ENCODE measurements at regions not wholly inside any gene's neighbourhood (a gene's known extent, or its start where the extent isn't known, plus 50 kb on each side); places are given as distances from the start of the nearest gene placed in this dataset.

- ChIA-PET POLR2A (no interaction called here), CTCF (no interaction called here)
- WGBS (ENCODE audit: insufficient coverage) = 89% methylated on average over 7 of the region's 8 CpGs
- H3K9me3 ChIP-seq (ENCODE audit: control extremely low read depth in 1 of 5, control insufficient read depth in 4 of 5, insufficient read depth in 2 of 5, low read depth in 1 of 5, low read length in 4 of 5) = no peaks in the 10 kb centered on the region
- H3K27ac ChIP-seq (ENCODE audit: insufficient read depth in 1 of 2, low read depth in 1 of 2, low read length in 2 of 2, poor library complexity in 1 of 2, severe bottlenecking in 2 of 2) = no peak overlapping the region
- no peaks in the 10 kb centered on the region for H3K27me3 ChIP-seq (replicated peaks in 2 of 5; ENCODE audit: control insufficient read depth in 4 of 5, insufficient read depth in 5 of 5, low read length in 4 of 5)
- no peak for DNase-seq
- H3K4me3 ChIP-seq (ENCODE audit: control insufficient read depth in 1 of 7, extremely low read depth in 1 of 7, insufficient read depth in 4 of 7, low read depth in 2 of 7, low read length in 6 of 7) = no peak overlapping the region
- H3K36me3 ChIP-seq (ENCODE audit: control insufficient read depth in 4 of 4, insufficient read depth in 4 of 4, low read length in 3 of 4) = no peaks in the 10 kb centered on the region
- H3K4me1 ChIP-seq (ENCODE audit: control extremely low read depth in 1 of 4, control insufficient read depth in 4 of 4, insufficient read depth in 4 of 4, low read length in 3 of 4) = peaks cover 0 to 10% (median 0%) of the 10 kb centered on the region in 4 experiments
These were observed 59.2 kb upstream of the KLF7 start for GRCh38 chr2:207224791-207225482.

DNA sequence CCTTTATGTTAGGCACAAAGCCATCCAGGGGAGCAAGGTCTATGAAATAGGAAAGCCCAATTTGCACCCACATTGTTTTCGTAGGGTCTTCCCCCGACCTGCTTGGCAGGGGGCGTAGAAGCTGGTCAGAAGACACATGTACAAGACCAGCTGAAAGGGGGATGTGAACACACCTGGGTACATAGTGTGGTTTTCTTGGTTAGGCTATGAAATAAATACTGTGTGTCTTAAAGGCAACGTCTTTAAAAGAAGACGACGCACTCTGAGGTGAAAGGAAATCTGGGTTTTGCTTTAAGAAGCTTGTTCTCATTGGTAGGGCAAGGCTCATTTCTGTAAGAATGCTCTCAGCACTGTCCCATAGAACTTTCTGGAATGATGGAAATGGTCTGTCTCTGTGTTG, 60.0 kb upstream of the KLF7 start:
- no peak for DNase-seq
- H3K27me3 ChIP-seq (replicated peaks in 2 of 5; ENCODE audit: control insufficient read depth in 4 of 5, insufficient read depth in 5 of 5, low read length in 4 of 5) = no peaks in the 10 kb centered on the region
- peaks cover 0 to 16% (median 3%) of the 10 kb centered on the region in 4 experiments for H3K4me1 ChIP-seq (ENCODE audit: control extremely low read depth in 1 of 4, control insufficient read depth in 4 of 4, insufficient read depth in 4 of 4, low read length in 3 of 4)
- CTCF ChIA-PET = no interaction called here
- no peak overlapping the region for H3K27ac ChIP-seq (ENCODE audit: insufficient read depth in 1 of 2, low read depth in 1 of 2, low read length in 2 of 2, poor library complexity in 1 of 2, severe bottlenecking in 2 of 2)
- no peak overlapping the region for H3K4me3 ChIP-seq (ENCODE audit: control insufficient read depth in 1 of 7, extremely low read depth in 1 of 7, insufficient read depth in 4 of 7, low read depth in 2 of 7, low read length in 6 of 7)
- no peaks in the 10 kb centered on the region for H3K36me3 ChIP-seq (ENCODE audit: control insufficient read depth in 4 of 4, insufficient read depth in 4 of 4, low read length in 3 of 4)
- POLR2A ChIA-PET = no interaction called here
- H3K9me3 ChIP-seq (ENCODE audit: control extremely low read depth in 1 of 5, control insufficient read depth in 4 of 5, insufficient read depth in 2 of 5, low read depth in 1 of 5, low read length in 4 of 5) = no peaks in the 10 kb centered on the region
- WGBS (ENCODE audit: insufficient coverage) = 83% methylated on average over 6 of the region's 6 CpGs

DNA sequence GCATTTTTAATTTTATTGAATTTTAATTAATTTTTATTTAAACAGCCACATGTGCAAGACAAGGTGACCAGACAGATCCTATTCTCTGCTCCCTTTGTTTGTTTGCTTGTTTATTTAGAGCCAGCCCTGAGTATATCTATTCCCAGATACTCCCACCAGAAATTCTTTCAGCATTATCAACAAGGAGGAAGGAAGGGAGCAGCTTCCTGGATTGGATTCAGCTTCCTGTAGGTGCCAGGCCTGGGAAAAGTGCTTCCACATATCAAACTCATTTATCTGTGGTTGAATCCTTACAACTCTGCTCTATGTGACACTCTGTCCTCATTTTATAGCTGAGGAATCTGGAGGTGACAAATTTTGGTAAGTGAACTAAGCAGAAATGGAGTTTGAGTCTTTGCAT, 60.5 kb upstream of the KLF7 start:
- H3K4me3 ChIP-seq (ENCODE audit: control insufficient read depth in 1 of 7, extremely low read depth in 1 of 7, insufficient read depth in 4 of 7, low read depth in 2 of 7, low read length in 6 of 7) = no peak overlapping the region
- ChIA-PET POLR2A (no interaction called here), CTCF (interaction anchor here (1.0 to 1.2 kb wide), 2 partner anchors 13 to 56 kb away, joined by 3 read pairs; no protein-coding TSS in a partner anchor)
- no peak overlapping the region for H3K27ac ChIP-seq (ENCODE audit: insufficient read depth in 1 of 2, low read depth in 1 of 2, low read length in 2 of 2, poor library complexity in 1 of 2, severe bottlenecking in 2 of 2)
- H3K9me3 ChIP-seq (ENCODE audit: control extremely low read depth in 1 of 5, control insufficient read depth in 4 of 5, insufficient read depth in 2 of 5, low read depth in 1 of 5, low read length in 4 of 5) = no peaks in the 10 kb centered on the region
- no peaks in the 10 kb centered on the region for H3K27me3 ChIP-seq (replicated peaks in 2 of 5; ENCODE audit: control insufficient read depth in 4 of 5, insufficient read depth in 5 of 5, low read length in 4 of 5)
- H3K4me1 ChIP-seq (ENCODE audit: control extremely low read depth in 1 of 4, control insufficient read depth in 4 of 4, insufficient read depth in 4 of 4, low read length in 3 of 4) = peaks cover 0 to 20% (median 7%) of the 10 kb centered on the region in 4 experiments
- H3K36me3 ChIP-seq (ENCODE audit: control insufficient read depth in 4 of 4, insufficient read depth in 4 of 4, low read length in 3 of 4) = no peaks in the 10 kb centered on the region
- DNase-seq = no peak

DNA sequence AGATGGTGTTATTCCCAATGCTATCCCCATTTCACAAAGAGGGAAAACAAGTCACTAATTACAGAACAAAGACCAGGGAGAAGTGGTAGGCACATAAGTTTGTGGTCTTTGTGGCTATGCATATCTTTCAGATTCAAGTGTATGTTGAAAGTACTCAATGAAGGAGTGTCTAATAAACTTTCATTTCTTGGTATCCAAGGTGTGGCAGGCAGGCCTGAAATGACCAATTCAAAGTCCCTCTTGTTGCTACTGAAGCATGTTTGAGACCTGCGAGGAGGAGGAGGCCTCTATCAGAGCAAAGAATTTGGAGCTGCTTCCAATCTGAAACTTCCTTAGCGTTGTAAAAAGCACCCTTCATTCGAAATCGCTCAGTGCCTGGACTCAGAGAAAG, 60.9 kb upstream of the KLF7 start:
- 97% methylated on average over 4 of the region's 4 CpGs for WGBS (ENCODE audit: insufficient coverage)
- no peaks in the 10 kb centered on the region for H3K27me3 ChIP-seq (replicated peaks in 2 of 5; ENCODE audit: control insufficient read depth in 4 of 5, insufficient read depth in 5 of 5, low read length in 4 of 5)
- no peaks in the 10 kb centered on the region for H3K9me3 ChIP-seq (ENCODE audit: control extremely low read depth in 1 of 5, control insufficient read depth in 4 of 5, insufficient read depth in 2 of 5, low read depth in 1 of 5, low read length in 4 of 5)
- peaks cover 0 to 25% (median 11%) of the 10 kb centered on the region in 4 experiments for H3K4me1 ChIP-seq (ENCODE audit: control extremely low read depth in 1 of 4, control insufficient read depth in 4 of 4, insufficient read depth in 4 of 4, low read length in 3 of 4)
- H3K4me3 ChIP-seq (ENCODE audit: control insufficient read depth in 1 of 7, extremely low read depth in 1 of 7, insufficient read depth in 4 of 7, low read depth in 2 of 7, low read length in 6 of 7) = no peak overlapping the region
- no peaks in the 10 kb centered on the region for H3K36me3 ChIP-seq (ENCODE audit: control insufficient read depth in 4 of 4, insufficient read depth in 4 of 4, low read length in 3 of 4)
- ChIA-PET POLR2A (no interaction called here), CTCF (interaction anchor here (1.0 to 1.2 kb wide), 3 partner anchors 10 to 56 kb away, joined by 3 to 4 read pairs (median 3); no protein-coding TSS in a partner anchor)
- DNase-seq = no peak
- no peak overlapping the region for H3K27ac ChIP-seq (ENCODE audit: insufficient read depth in 1 of 2, low read depth in 1 of 2, low read length in 2 of 2, poor library complexity in 1 of 2, severe bottlenecking in 2 of 2)

DNA sequence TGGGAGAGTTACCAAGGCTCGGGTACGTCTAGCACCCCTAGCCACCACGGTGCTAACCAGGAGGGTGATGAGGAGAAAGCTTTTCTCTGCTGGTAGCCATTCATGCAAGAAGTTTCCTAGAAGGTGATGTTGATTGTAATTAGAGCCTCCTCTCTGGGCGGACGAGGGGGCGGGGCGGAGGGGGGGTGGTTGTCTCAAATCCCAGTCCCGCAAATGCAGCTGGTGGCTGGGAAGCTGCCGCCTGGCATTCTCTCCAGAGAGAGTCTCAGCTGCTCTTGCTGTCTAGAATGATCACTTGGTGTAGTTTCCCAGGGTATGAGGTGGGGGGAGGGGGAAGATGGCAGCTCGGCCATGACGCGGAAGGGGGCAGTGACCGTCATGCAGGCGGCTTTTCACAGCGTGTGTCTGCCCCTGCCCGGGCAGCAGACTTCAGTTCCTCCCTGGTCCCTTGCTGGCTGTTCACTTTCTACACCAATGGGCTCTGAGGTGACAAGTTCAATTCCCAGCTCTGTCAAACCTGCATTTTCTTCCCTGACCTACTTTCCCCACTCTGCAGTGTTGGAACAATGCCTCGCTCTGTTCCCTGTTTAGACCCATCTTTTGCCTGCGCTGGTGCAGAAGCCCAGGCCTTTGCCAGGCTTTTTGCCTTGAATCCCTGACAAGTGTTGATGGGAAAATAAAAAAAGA, 61.5 kb upstream of the KLF7 start:
- Histone ChIP-seq H3K4me1 (ENCODE audit: control extremely low read depth in 1 of 4, control insufficient read depth in 4 of 4, insufficient read depth in 4 of 4, low read length in 3 of 4) (peaks cover 0 to 29% (median 14%) of the 10 kb centered on the region in 4 experiments), H3K4me3 (ENCODE audit: control insufficient read depth in 1 of 7, extremely low read depth in 1 of 7, insufficient read depth in 4 of 7, low read depth in 2 of 7, low read length in 6 of 7) (no peak overlapping the region), H3K9me3 (ENCODE audit: control extremely low read depth in 1 of 5, control insufficient read depth in 4 of 5, insufficient read depth in 2 of 5, low read depth in 1 of 5, low read length in 4 of 5) (no peaks in the 10 kb centered on the region), H3K27me3 (replicated peaks in 2 of 5; ENCODE audit: control insufficient read depth in 4 of 5, insufficient read depth in 5 of 5, low read length in 4 of 5) (no peaks in the 10 kb centered on the region), H3K27ac (ENCODE audit: insufficient read depth in 1 of 2, low read depth in 1 of 2, low read length in 2 of 2, poor library complexity in 1 of 2, severe bottlenecking in 2 of 2) (no peak overlapping the region), H3K36me3 (ENCODE audit: control insufficient read depth in 4 of 4, insufficient read depth in 4 of 4, low read length in 3 of 4) (no peaks in the 10 kb centered on the region)
- WGBS (ENCODE audit: insufficient coverage) = 98% methylated on average over 15 of the region's 18 CpGs
- ChIA-PET POLR2A (interaction anchor here (0.7 kb wide), 1 partner anchor 12 kb away, joined by 4 read pairs; no protein-coding TSS in a partner anchor), CTCF (interaction anchor here (1.0 to 1.2 kb wide), 3 partner anchors 9 to 57 kb away, joined by 3 to 4 read pairs (median 3); no protein-coding TSS in a partner anchor)
- no peak for DNase-seq

- H3K36me3 ChIP-seq (ENCODE audit: control insufficient read depth in 4 of 4, insufficient read depth in 4 of 4, low read length in 3 of 4) = no peaks in the 10 kb centered on the region
- POLR2A ChIA-PET = interaction anchor here (0.7 kb wide), 1 partner anchor 11 kb away, joined by 4 read pairs; no protein-coding TSS in a partner anchor
- no peaks in the 10 kb centered on the region for H3K27me3 ChIP-seq (replicated peaks in 2 of 5; ENCODE audit: control insufficient read depth in 4 of 5, insufficient read depth in 5 of 5, low read length in 4 of 5)
- WGBS (ENCODE audit: insufficient coverage) = 92% methylated on average over 2 of the region's 3 CpGs
- H3K4me1 ChIP-seq (ENCODE audit: control extremely low read depth in 1 of 4, control insufficient read depth in 4 of 4, insufficient read depth in 4 of 4, low read length in 3 of 4) = peaks cover 0 to 29% (median 14%) of the 10 kb centered on the region in 4 experiments
- H3K4me3 ChIP-seq (ENCODE audit: control insufficient read depth in 1 of 7, extremely low read depth in 1 of 7, insufficient read depth in 4 of 7, low read depth in 2 of 7, low read length in 6 of 7) = no peak overlapping the region
- no peaks in the 10 kb centered on the region for H3K9me3 ChIP-seq (ENCODE audit: control extremely low read depth in 1 of 5, control insufficient read depth in 4 of 5, insufficient read depth in 2 of 5, low read depth in 1 of 5, low read length in 4 of 5)
- CTCF ChIA-PET = interaction anchor here (1.2 kb wide), 1 partner anchor 9 kb away, joined by 4 read pairs; no protein-coding TSS in a partner anchor
- no peak overlapping the region for H3K27ac ChIP-seq (ENCODE audit: insufficient read depth in 1 of 2, low read depth in 1 of 2, low read length in 2 of 2, poor library complexity in 1 of 2, severe bottlenecking in 2 of 2)
- DNase-seq = no peak
These were observed 62.0 kb upstream of the KLF7 start for GRCh38 chr2:207227749-207228145.

- CTCF ChIA-PET = interaction anchor here (1.2 to 1.7 kb wide), 2 partner anchors 12 to 61 kb away, joined by 3 read pairs; no protein-coding TSS in a partner anchor
- Histone ChIP-seq H3K4me1 (ENCODE audit: control extremely low read depth in 1 of 4, control insufficient read depth in 4 of 4, insufficient read depth in 4 of 4, low read length in 3 of 4) (peaks cover 0 to 29% (median 14%) of the 10 kb centered on the region in 4 experiments), H3K27ac (ENCODE audit: insufficient read depth in 1 of 2, low read depth in 1 of 2, low read length in 2 of 2, poor library complexity in 1 of 2, severe bottlenecking in 2 of 2) (no peak overlapping the region), H3K4me3 (ENCODE audit: control insufficient read depth in 1 of 7, extremely low read depth in 1 of 7, insufficient read depth in 4 of 7, low read depth in 2 of 7, low read length in 6 of 7) (no peak overlapping the region), H3K9me3 (ENCODE audit: control extremely low read depth in 1 of 5, control insufficient read depth in 4 of 5, insufficient read depth in 2 of 5, low read depth in 1 of 5, low read length in 4 of 5) (no peaks in the 10 kb centered on the region), H3K27me3 (replicated peaks in 2 of 5; ENCODE audit: control insufficient read depth in 4 of 5, insufficient read depth in 5 of 5, low read length in 4 of 5) (no peaks in the 10 kb centered on the region), H3K36me3 (ENCODE audit: control insufficient read depth in 4 of 4, insufficient read depth in 4 of 4, low read length in 3 of 4) (no peaks in the 10 kb centered on the region)
- no peak for DNase-seq
- POLR2A ChIA-PET = no interaction called here
- 100% methylated on average over 2 of the region's 3 CpGs for WGBS (ENCODE audit: insufficient coverage)
These were observed 62.7 kb upstream of the KLF7 start for GRCh38 chr2:207228402-207228801.

Measured in common myeloid progenitor, CD34-positive (primary cell).